ENCODE measurements at regions not wholly inside any gene's neighbourhood (a gene's known extent, or its start where the extent isn't known, plus 50 kb on each side); places are given as distances from the start of the nearest gene placed in this dataset.

GRCh38 chr12:43235721-43236120, 316.3 kb downstream of the ADAMTS20 start:
- TF ChIP-seq POLR2A (IDR thresholded peaks at IDR 0.05) (no peak), CTCF (IDR thresholded peaks at IDR 0.05) (no peak)
